ENCODE measurements at regions not wholly inside any gene's neighbourhood (a gene's known extent, or its start where the extent isn't known, plus 50 kb on each side); places are given as distances from the start of the nearest gene placed in this dataset.

DNA sequence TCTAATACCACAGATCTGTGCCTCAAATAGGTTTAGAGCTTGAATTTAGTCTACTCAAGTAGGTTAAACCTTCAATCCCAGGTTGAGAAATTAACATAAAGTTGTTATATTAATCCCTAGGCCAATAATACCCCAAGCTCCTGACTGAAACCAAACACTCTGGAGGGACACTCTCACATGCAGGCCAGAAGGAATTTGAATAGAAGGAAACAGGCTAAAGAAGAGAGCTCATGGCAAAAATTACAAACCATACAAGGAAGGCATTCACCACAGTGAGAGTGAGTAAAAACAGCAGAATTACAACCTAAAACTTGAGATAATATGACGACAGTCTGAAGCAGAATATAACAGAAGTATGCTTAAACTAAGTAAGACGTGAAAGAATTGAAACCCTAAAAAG is 76.1 kb upstream of the PDK4 start:
- WGBS, 2 donors, result 73 to 86% methylated on average over 2 of the region's 2 CpGs
- no peak overlapping the region for H3K27ac ChIP-seq
- no peaks in the 10 kb centered on the region for H3K4me1 ChIP-seq
- intact Hi-C loops (cut with DNase I), result no loop called here
- no peak for DNase-seq
- no peak overlapping the region for H3K4me3 ChIP-seq (replicated peaks in 1 of 3)
- no peaks in the 10 kb centered on the region for H3K9me3 ChIP-seq
- no peaks in the 10 kb centered on the region for H3K36me3 ChIP-seq
- TF ChIP-seq POLR2A (IDR thresholded peaks at IDR 0.05) (no peak), CTCF (IDR thresholded peaks at IDR 0.05) (no peak)
- no peaks in the 10 kb centered on the region for H3K27me3 ChIP-seq

DNA sequence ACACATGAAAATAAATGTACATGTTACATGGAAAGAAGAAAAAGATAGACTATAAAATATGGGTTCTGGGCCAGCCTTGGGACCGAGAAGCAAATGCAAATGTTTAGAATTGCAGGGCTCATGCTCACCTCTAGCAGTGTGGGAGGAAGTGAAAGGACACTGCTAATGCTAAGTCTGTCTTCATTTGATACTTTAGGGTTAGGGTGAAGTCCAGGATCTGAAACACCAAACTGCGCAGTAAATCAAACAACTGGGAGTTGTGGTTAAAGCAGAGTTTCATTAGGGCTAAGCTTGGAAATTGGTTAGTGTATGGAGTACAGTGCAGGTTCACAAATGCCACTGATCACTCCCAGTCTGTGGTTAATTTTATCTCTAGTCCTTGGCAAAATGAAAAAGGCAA is 73.2 kb upstream of the PDK4 start:
- no peaks in the 10 kb centered on the region for H3K36me3 ChIP-seq
- no peaks in the 10 kb centered on the region for H3K9me3 ChIP-seq
- H3K4me3 ChIP-seq (replicated peaks in 1 of 3), result no peak overlapping the region
- DNase-seq, result no peak
- WGBS, 2 donors, result 83 to 90% methylated on average over 2 of the region's 2 CpGs
- intact Hi-C loops (cut with DNase I), result no loop called here
- TF ChIP-seq CTCF (IDR thresholded peaks at IDR 0.05), result no peak
- TF ChIP-seq POLR2A (IDR thresholded peaks at IDR 0.05), result no peak
- H3K4me1 ChIP-seq, result no peaks in the 10 kb centered on the region
- H3K27ac ChIP-seq, result no peak overlapping the region
- no peaks in the 10 kb centered on the region for H3K27me3 ChIP-seq

- 94 to 96% methylated on average over 4 of the region's 4 CpGs for WGBS, 2 donors
- H3K27ac ChIP-seq, result no peak overlapping the region
- intact Hi-C loops (cut with DNase I), result no loop called here
- no peak overlapping the region for H3K4me3 ChIP-seq (replicated peaks in 1 of 3)
- H3K4me1 ChIP-seq, result no peaks in the 10 kb centered on the region
- H3K9me3 ChIP-seq, result no peaks in the 10 kb centered on the region
- no peaks in the 10 kb centered on the region for H3K36me3 ChIP-seq
- no peak for DNase-seq
- TF ChIP-seq POLR2A (IDR thresholded peaks at IDR 0.05) (no peak), CTCF (IDR thresholded peaks at IDR 0.05) (no peak)
- no peaks in the 10 kb centered on the region for H3K27me3 ChIP-seq
Observed at GRCh38 chr7:95668504-95669018, 72.2 kb upstream of the PDK4 start.

GRCh38 chr7:95662987-95663386 is 66.7 kb upstream of the PDK4 start:
- TF ChIP-seq POLR2A (IDR thresholded peaks at IDR 0.05) (no peak), CTCF (IDR thresholded peaks at IDR 0.05) (no peak)
- intact Hi-C loops (cut with DNase I), result no loop called here
- DNase-seq, result no peak

GRCh38 chr7:95660023-95660434 is 63.7 kb upstream of the PDK4 start:
- intact Hi-C loops (cut with DNase I), result no loop called here
- Histone ChIP-seq H3K27me3 (no peaks in the 10 kb centered on the region), H3K4me3 (replicated peaks in 1 of 3) (no peak overlapping the region), H3K4me1 (peaks cover 0 to 5% of the 10 kb centered on the region in 2 donors), H3K36me3 (no peaks in the 10 kb centered on the region), H3K9me3 (no peaks in the 10 kb centered on the region), H3K27ac (no peak overlapping the region)
- 85 to 95% methylated on average over 3 of the region's 3 CpGs for WGBS, 2 donors
- no peak for DNase-seq
- TF ChIP-seq POLR2A (IDR thresholded peaks at IDR 0.05) (no peak), CTCF (IDR thresholded peaks at IDR 0.05) (no peak)

More at GRCh38 chr7:95662987-95663386, 66.7 kb upstream of the PDK4 start:
- Histone ChIP-seq H3K27ac (no peak overlapping the region), H3K4me1 (peaks cover 0 to 5% of the 10 kb centered on the region in 2 donors), H3K27me3 (no peaks in the 10 kb centered on the region), H3K4me3 (replicated peaks in 1 of 3) (no peak overlapping the region), H3K36me3 (no peaks in the 10 kb centered on the region), H3K9me3 (no peaks in the 10 kb centered on the region)
- WGBS, 2 donors, result 80 to 81% methylated on average over 1 of the region's 1 CpG
